WTC11 (cell line): ENCODE measurements at regions not wholly inside any gene's neighbourhood (a gene's known extent, or its start where the extent isn't known, plus 50 kb on each side); places are given as distances from the start of the nearest gene placed in this dataset.

Source experiments
- ATAC-seq: fragments of 200-7000 bp; cut with Tn5 transposase; 2 replicates; pipeline ENCODE4 v1.10.0; 2021; ENCODE audit warnings: mild to moderate bottlenecking, moderate library complexity
- CTCF ChIA-PET: fragments of 300-600 bp; sonication (Branson Sonifier 250); formaldehyde crosslinking; loops from one replicate; lab custom pipeline; 2021; ENCODE audit warnings: antibody characterized with exemption; lab: Charles Lee
- POLR2A ChIA-PET: fragments of 350-600 bp; sonication (Branson Sonifier 250); formaldehyde crosslinking; loops from one replicate; lab custom pipeline; 2021; ENCODE audit warnings: antibody characterized with exemption; lab: Charles Lee
- DNase-seq: peaks from one replicate; pipeline ENCODE4 v3.0.0; 2021; ENCODE audit warnings: low spot score
- H3K27ac Mint-ChIP-seq: 2 replicates; pipeline ENCODE4 v1.8.0; 2021; ENCODE audit warnings: mixed read lengths
- H3K27me3 Mint-ChIP-seq: 2 replicates; pipeline ENCODE4 v1.8.0; 2021; ENCODE audit warnings: low read depth, mild to moderate bottlenecking, moderate library complexity, mixed read lengths
- H3K36me3 Mint-ChIP-seq: 2 replicates; pipeline ENCODE4 v1.8.0; 2021; ENCODE audit warnings: mixed read lengths
- H3K4me1 Mint-ChIP-seq: 2 replicates; pipeline ENCODE4 v1.8.0; 2022; ENCODE audit warnings: mixed read lengths
- H3K4me3 Mint-ChIP-seq: 2 replicates; pipeline ENCODE4 v1.8.0; 2021; ENCODE audit warnings: mild to moderate bottlenecking, moderate library complexity, mixed read lengths
- H3K9me3 Mint-ChIP-seq: 2 replicates; pipeline ENCODE4 v1.8.0; 2021; ENCODE audit warnings: mixed read lengths
- CREM ChIP-seq: sonication (generic); formaldehyde crosslinking; IDR thresholded peaks from 2 replicates; pipeline ENCODE4 v1.8.1; 2022; ENCODE audit warnings: mild to moderate bottlenecking, missing genetic modification reagents, moderate library complexity
- FOXP1 ChIP-seq: sonication (generic); formaldehyde crosslinking; IDR thresholded peaks from 2 replicates; pipeline ENCODE4 v1.8.0; 2022; ENCODE audit warnings: missing genetic modification reagents, mild to moderate bottlenecking, moderate library complexity, borderline replicate concordance
- GTF2I ChIP-seq: fragments of 250-450 bp; sonication (Bioruptor Pico); conservative IDR thresholded peaks from 2 replicates; pipeline ENCODE4 v1.4.0; 2021; ENCODE audit warnings: mild to moderate bottlenecking
- HMGA2 ChIP-seq: fragments of 250-450 bp; sonication (Bioruptor Pico); IDR thresholded peaks from 2 replicates; pipeline ENCODE4 v1.4.0; 2021; ENCODE audit warnings: mild to moderate bottlenecking, moderate library complexity
- JAZF1 ChIP-seq: fragments of 250-450 bp; sonication (Bioruptor Pico); IDR thresholded peaks from 2 replicates; pipeline ENCODE4 v1.9.0; 2021; ENCODE audit warnings: moderate library complexity, mild to moderate bottlenecking, inconsistent platforms
- KAT7 ChIP-seq: sonication (generic); formaldehyde crosslinking; IDR thresholded peaks from 2 replicates; pipeline ENCODE4 v1.8.1; 2023; ENCODE audit warnings: missing genetic modification reagents, mild to moderate bottlenecking, borderline replicate concordance
- MYBL2 ChIP-seq: sonication (generic); formaldehyde crosslinking; IDR thresholded peaks from 2 replicates; pipeline ENCODE4 v1.8.1; 2023; ENCODE audit warnings: mild to moderate bottlenecking, moderate library complexity, missing genetic modification reagents
- OVOL2 ChIP-seq: fragments of 250-450 bp; sonication (Bioruptor Pico); IDR thresholded peaks from 2 replicates; pipeline ENCODE4 v1.9.0; 2021; ENCODE audit warnings: mild to moderate bottlenecking, borderline replicate concordance
- PRRX2 ChIP-seq: fragments of 250-450 bp; sonication (Bioruptor Pico); IDR thresholded peaks from 2 replicates; pipeline ENCODE4 v1.8.0; 2021; ENCODE audit warnings: mild to moderate bottlenecking
- RELA ChIP-seq: sonication (generic); formaldehyde crosslinking; IDR thresholded peaks from 2 replicates; pipeline ENCODE4 v1.8.1; 2022; ENCODE audit warnings: missing genetic modification reagents, mild to moderate bottlenecking, borderline replicate concordance
- SMAD3 ChIP-seq: sonication (generic); formaldehyde crosslinking; IDR thresholded peaks from 2 replicates; pipeline ENCODE4 v1.8.0; 2022; ENCODE audit warnings: missing genetic modification reagents, mild to moderate bottlenecking, borderline replicate concordance
- SMAD4 ChIP-seq: sonication (generic); formaldehyde crosslinking; IDR thresholded peaks from 2 replicates; pipeline ENCODE4 v1.8.0; 2022; ENCODE audit warnings: mild to moderate bottlenecking, missing genetic modification reagents
- SP1 ChIP-seq: sonication (generic); formaldehyde crosslinking; conservative IDR thresholded peaks from 2 replicates; pipeline ENCODE4 v1.8.1; 2022; ENCODE audit warnings: missing genetic modification reagents
- TCF7 ChIP-seq: sonication (generic); formaldehyde crosslinking; IDR thresholded peaks from 2 replicates; pipeline ENCODE4 v1.8.0; 2022; ENCODE audit warnings: mild to moderate bottlenecking, low read depth, missing genetic modification reagents, moderate library complexity
- TEAD1 ChIP-seq: sonication (generic); formaldehyde crosslinking; IDR thresholded peaks from 2 replicates; pipeline ENCODE4 v1.8.0; 2022; ENCODE audit warnings: mild to moderate bottlenecking, missing genetic modification reagents
- ZNF317 ChIP-seq: sonication (generic); formaldehyde crosslinking; IDR thresholded peaks from 2 replicates; pipeline ENCODE4 v1.8.1; 2023; ENCODE audit warnings: low read depth, mild to moderate bottlenecking, moderate library complexity, missing genetic modification reagents, borderline replicate concordance
- TF ChIP-seq, protein P1 (sequence below): fragments of 250-450 bp; sonication (Bioruptor Pico); conservative IDR thresholded peaks from 2 replicates; pipeline ENCODE4 v1.9.0; 2021; ENCODE audit warnings: mild to moderate bottlenecking
- TF ChIP-seq, protein P2 (sequence below): fragments of 250-450 bp; sonication (Bioruptor Pico); IDR thresholded peaks from 2 replicates; pipeline ENCODE4 v1.9.0; 2021; ENCODE audit warnings: moderate library complexity, mild to moderate bottlenecking, inconsistent platforms, borderline replicate concordance
- TF ChIP-seq, protein P3 (sequence below): sonication (generic); formaldehyde crosslinking; IDR thresholded peaks from 2 replicates; pipeline ENCODE4 v1.8.1; 2023; ENCODE audit warnings: mild to moderate bottlenecking, missing genetic modification reagents
- TF ChIP-seq, protein P4 (sequence below): sonication (generic); formaldehyde crosslinking; IDR thresholded peaks from 2 replicates; pipeline ENCODE4 v1.8.0; 2023; ENCODE audit warnings: mild to moderate bottlenecking, missing genetic modification reagents
- TF ChIP-seq, protein P5 (sequence below): sonication (generic); formaldehyde crosslinking; IDR thresholded peaks from 2 replicates; pipeline ENCODE4 v1.8.0; 2022; ENCODE audit warnings: mild to moderate bottlenecking, missing genetic modification reagents
- TF ChIP-seq, protein P6 (sequence below): fragments of 250-450 bp; sonication (Bioruptor Pico); IDR thresholded peaks from 2 replicates; pipeline ENCODE4 v1.8.0; 2021; ENCODE audit warnings: mild to moderate bottlenecking
- TF ChIP-seq, protein P7 (sequence below): sonication (generic); formaldehyde crosslinking; IDR thresholded peaks from 2 replicates; pipeline ENCODE4 v1.8.1; 2023; ENCODE audit warnings: mild to moderate bottlenecking, missing genetic modification reagents

DNA sequence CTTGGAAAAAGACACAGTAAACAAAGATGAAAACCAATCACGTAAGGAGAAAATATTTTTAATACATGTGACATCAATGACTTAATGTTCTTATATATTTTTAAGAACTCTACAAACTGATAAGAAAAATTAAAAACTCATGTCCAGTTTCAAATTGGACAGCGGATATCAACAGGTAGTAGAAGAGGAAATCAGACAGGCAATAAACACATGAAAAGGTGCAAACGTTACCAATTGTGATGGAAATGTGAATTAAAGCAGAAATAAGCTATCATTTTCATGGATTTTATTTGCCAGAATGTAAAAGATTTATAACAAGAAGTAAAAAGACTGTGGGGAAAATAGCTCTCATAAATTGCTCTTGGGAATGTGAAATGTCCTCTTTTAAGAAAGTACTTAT lies 382.3 kb downstream of the DLEU7 start (continued):
- TF ChIP-seq GTF2I (CRISPR knock-in tag), result no peak
- no peak for TF ChIP-seq ZNF317 (CRISPR knock-in tag)
- no peak for TF ChIP-seq CREM (CRISPR knock-in tag)
- TF ChIP-seq, protein P1, sequence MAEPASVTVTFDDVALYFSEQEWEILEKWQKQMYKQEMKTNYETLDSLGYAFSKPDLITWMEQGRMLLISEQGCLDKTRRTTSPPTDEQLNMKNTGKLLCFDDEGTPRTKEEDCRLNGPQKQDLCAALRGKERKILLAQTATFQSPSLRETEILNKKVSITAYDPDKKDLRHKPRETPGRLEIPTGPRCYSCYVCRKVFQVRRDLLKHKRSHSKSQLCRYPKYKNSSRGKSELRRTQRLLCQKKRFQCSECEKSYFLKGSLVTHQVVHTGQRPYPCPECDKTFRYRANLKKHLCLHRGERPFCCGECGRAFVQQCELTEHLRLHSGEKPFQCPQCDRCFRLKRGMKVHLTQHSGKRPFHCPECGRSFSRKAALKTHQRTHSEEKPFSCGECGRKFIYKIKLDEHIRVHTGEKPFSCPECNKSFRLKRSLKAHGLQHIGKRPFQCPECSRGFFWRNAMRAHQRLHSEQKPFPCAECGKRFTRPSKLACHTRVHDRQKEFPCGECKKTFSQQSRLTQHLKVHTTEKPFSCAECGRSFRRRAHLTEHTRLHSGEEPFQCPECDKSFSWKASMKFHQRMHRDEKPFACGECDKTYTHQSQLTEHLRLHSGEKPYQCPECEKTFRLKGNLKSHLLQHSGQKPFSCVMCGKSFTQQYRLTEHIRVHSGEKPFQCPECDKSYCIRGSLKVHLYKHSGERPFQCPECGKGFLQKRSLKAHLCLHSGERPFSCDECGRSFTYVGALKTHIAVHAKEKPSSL (CRISPR knock-in tag), result no peak
- TF ChIP-seq OVOL2, result no peak

DNA sequence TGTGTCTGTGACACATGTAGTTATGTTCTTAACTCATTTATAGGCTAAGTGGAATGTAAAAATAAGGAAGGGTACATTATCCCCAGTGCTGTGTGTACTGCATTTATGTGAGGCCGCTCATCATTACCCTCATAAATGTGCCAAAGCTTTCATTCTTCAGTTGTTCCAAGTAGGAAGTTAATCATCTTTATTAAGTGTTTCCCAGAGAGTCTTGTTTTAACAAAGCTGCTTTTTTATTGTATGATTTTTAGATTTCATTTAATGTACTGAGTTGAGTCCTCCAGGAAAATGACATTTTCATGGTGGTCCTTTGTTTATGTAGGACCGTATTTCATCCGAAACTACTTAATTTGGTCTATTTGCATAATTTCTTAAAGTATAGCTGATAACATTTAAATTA lies 379.8 kb downstream of the DLEU7 start:
- 0 out of 2 replicates have a peak, but pooled peaks cover 3% of the 10 kb centered on the region for H3K4me1 Mint-ChIP-seq
- H3K4me3 Mint-ChIP-seq, result no peak overlapping the region
- no peak for DNase-seq
- no peaks in the 10 kb centered on the region for H3K9me3 Mint-ChIP-seq
- ChIA-PET POLR2A (no interaction called here), CTCF (no interaction called here)
- no peak for ATAC-seq
- no peaks in the 10 kb centered on the region for H3K27me3 Mint-ChIP-seq
- H3K36me3 Mint-ChIP-seq, result no peaks in the 10 kb centered on the region
- no peak overlapping the region for H3K27ac Mint-ChIP-seq
- no peak for TF ChIP-seq KAT7 (CRISPR knock-in tag)
- TF ChIP-seq, protein P1 (CRISPR knock-in tag), result no peak
- TF ChIP-seq PRRX2 (CRISPR knock-in tag), result no peak
- TF ChIP-seq, protein P2, sequence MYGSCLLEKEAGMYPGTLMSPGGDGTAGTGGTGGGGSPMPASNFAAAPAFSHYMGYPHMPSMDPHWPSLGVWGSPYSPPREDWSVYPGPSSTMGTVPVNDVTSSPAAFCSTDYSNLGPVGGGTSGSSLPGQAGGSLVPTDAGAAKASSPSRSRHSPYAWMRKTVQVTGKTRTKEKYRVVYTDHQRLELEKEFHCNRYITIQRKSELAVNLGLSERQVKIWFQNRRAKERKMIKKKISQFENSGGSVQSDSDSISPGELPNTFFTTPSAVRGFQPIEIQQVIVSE (CRISPR knock-in tag), result no peak
- no peak for TF ChIP-seq HMGA2 (CRISPR knock-in tag)
- TF ChIP-seq SMAD3 (CRISPR knock-in tag), result no peak
- TF ChIP-seq, protein P3, sequence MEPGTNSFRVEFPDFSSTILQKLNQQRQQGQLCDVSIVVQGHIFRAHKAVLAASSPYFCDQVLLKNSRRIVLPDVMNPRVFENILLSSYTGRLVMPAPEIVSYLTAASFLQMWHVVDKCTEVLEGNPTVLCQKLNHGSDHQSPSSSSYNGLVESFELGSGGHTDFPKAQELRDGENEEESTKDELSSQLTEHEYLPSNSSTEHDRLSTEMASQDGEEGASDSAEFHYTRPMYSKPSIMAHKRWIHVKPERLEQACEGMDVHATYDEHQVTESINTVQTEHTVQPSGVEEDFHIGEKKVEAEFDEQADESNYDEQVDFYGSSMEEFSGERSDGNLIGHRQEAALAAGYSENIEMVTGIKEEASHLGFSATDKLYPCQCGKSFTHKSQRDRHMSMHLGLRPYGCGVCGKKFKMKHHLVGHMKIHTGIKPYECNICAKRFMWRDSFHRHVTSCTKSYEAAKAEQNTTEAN, result no peak
- TF ChIP-seq SP1 (CRISPR knock-in tag), result no peak
- TF ChIP-seq, protein P4, sequence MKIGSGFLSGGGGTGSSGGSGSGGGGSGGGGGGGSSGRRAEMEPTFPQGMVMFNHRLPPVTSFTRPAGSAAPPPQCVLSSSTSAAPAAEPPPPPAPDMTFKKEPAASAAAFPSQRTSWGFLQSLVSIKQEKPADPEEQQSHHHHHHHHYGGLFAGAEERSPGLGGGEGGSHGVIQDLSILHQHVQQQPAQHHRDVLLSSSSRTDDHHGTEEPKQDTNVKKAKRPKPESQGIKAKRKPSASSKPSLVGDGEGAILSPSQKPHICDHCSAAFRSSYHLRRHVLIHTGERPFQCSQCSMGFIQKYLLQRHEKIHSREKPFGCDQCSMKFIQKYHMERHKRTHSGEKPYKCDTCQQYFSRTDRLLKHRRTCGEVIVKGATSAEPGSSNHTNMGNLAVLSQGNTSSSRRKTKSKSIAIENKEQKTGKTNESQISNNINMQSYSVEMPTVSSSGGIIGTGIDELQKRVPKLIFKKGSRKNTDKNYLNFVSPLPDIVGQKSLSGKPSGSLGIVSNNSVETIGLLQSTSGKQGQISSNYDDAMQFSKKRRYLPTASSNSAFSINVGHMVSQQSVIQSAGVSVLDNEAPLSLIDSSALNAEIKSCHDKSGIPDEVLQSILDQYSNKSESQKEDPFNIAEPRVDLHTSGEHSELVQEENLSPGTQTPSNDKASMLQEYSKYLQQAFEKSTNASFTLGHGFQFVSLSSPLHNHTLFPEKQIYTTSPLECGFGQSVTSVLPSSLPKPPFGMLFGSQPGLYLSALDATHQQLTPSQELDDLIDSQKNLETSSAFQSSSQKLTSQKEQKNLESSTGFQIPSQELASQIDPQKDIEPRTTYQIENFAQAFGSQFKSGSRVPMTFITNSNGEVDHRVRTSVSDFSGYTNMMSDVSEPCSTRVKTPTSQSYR (CRISPR knock-in tag), result no peak
- TF ChIP-seq SMAD4 (CRISPR knock-in tag), result no peak
- no peak for TF ChIP-seq MYBL2 (CRISPR knock-in tag)
- no peak for TF ChIP-seq JAZF1
- TF ChIP-seq FOXP1 (CRISPR knock-in tag), result no peak
- TF ChIP-seq, protein P5, sequence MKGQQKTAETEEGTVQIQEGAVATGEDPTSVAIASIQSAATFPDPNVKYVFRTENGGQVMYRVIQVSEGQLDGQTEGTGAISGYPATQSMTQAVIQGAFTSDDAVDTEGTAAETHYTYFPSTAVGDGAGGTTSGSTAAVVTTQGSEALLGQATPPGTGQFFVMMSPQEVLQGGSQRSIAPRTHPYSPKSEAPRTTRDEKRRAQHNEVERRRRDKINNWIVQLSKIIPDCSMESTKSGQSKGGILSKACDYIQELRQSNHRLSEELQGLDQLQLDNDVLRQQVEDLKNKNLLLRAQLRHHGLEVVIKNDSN (CRISPR knock-in tag), result no peak
- no peak for TF ChIP-seq RELA (CRISPR knock-in tag)
- TF ChIP-seq TCF7 (CRISPR knock-in tag), result no peak
- TF ChIP-seq, protein P6, sequence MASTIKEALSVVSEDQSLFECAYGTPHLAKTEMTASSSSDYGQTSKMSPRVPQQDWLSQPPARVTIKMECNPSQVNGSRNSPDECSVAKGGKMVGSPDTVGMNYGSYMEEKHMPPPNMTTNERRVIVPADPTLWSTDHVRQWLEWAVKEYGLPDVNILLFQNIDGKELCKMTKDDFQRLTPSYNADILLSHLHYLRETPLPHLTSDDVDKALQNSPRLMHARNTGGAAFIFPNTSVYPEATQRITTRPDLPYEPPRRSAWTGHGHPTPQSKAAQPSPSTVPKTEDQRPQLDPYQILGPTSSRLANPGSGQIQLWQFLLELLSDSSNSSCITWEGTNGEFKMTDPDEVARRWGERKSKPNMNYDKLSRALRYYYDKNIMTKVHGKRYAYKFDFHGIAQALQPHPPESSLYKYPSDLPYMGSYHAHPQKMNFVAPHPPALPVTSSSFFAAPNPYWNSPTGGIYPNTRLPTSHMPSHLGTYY (CRISPR knock-in tag), result no peak
- TF ChIP-seq, protein P7, sequence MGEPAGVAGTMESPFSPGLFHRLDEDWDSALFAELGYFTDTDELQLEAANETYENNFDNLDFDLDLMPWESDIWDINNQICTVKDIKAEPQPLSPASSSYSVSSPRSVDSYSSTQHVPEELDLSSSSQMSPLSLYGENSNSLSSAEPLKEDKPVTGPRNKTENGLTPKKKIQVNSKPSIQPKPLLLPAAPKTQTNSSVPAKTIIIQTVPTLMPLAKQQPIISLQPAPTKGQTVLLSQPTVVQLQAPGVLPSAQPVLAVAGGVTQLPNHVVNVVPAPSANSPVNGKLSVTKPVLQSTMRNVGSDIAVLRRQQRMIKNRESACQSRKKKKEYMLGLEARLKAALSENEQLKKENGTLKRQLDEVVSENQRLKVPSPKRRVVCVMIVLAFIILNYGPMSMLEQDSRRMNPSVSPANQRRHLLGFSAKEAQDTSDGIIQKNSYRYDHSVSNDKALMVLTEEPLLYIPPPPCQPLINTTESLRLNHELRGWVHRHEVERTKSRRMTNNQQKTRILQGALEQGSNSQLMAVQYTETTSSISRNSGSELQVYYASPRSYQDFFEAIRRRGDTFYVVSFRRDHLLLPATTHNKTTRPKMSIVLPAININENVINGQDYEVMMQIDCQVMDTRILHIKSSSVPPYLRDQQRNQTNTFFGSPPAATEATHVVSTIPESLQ (CRISPR knock-in tag), result no peak
- no peak for TF ChIP-seq TEAD1 (CRISPR knock-in tag)
